CD8-positive, alpha-beta memory T cell (primary cell): ENCODE measurements at regions not wholly inside any gene's neighbourhood (a gene's known extent, or its start where the extent isn't known, plus 50 kb on each side); places are given as distances from the start of the nearest gene placed in this dataset.
"Not testable (repeated sequence)": the region's sequence is repeated elsewhere in the genome, so short reads cannot be mapped to it uniquely, and the experiment has no call there.

Experiments
- CTCF ChIA-PET: fragments of 350-600 bp; sonication (Branson Sonifier 250); formaldehyde crosslinking; loops from one replicate; lab custom pipeline; 2021; ENCODE audit warnings: antibody characterized with exemption; lab: Charles Lee
- POLR2A ChIA-PET: fragments of 350-600 bp; sonication (Branson Sonifier 250); formaldehyde crosslinking; loops from one replicate; lab custom pipeline; 2021; ENCODE audit warnings: antibody characterized with exemption; lab: Charles Lee
- DNase-seq, 5 donors: peaks; one replicate each; pipeline versions ENCODE4 v3.0.0 to v3.0.0-alpha.2; 2020 to 2022; ENCODE audit warnings: mixed read lengths in 1 of 5
- H3K27ac ChIP-seq: one replicate; pipeline ENCODE4 v1.7.0; 2013; ENCODE audit warnings: low read depth, mild to moderate bottlenecking, low read length, moderate library complexity
- H3K27me3 ChIP-seq: 2 replicates; pipeline ENCODE4 v1.7.0; 2013; ENCODE audit warnings: low read length, mild to moderate bottlenecking; ENCODE audit not compliant: insufficient read depth, poor library complexity, severe bottlenecking
- H3K36me3 ChIP-seq: 2 replicates; pipeline ENCODE4 v1.7.0; 2013; ENCODE audit warnings: mild to moderate bottlenecking, low read length, moderate library complexity; ENCODE audit not compliant: insufficient read depth
- H3K4me1 ChIP-seq: 2 replicates; pipeline ENCODE4 v1.7.0; 2013; ENCODE audit warnings: mild to moderate bottlenecking, low read length, moderate library complexity; ENCODE audit not compliant: insufficient read depth
- H3K4me3 ChIP-seq: 2 replicates; pipeline ENCODE4 v1.7.0; 2013; ENCODE audit warnings: mild to moderate bottlenecking, low read length
- H3K9me3 ChIP-seq: 2 replicates; pipeline ENCODE4 v1.7.0; 2013; ENCODE audit warnings: mild to moderate bottlenecking, low read length
- H3K27ac Mint-ChIP-seq, 8 donors: one replicate each; pipeline ENCODE4 v1.8.0; 2020 to 2021; ENCODE audit warnings: mixed read lengths in 8 of 8, mild to moderate bottlenecking in 6 of 8, inconsistent platforms in 3 of 8, moderate library complexity in 3 of 8
- H3K27me3 Mint-ChIP-seq, 2 donors: one replicate each; pipeline ENCODE4 v1.8.0; 2020 to 2021; ENCODE audit warnings: mixed read lengths in 2 of 2, mild to moderate bottlenecking in 1 of 2, moderate library complexity in 1 of 2
- H3K36me3 Mint-ChIP-seq, 3 donors: one replicate each; pipeline ENCODE4 v1.8.0; 2020 to 2021; ENCODE audit warnings: mixed read lengths in 3 of 3, inconsistent platforms in 1 of 3, mild to moderate bottlenecking in 1 of 3
- H3K4me1 Mint-ChIP-seq, 3 donors: one replicate each; pipeline ENCODE4 v1.8.0; 2020 to 2021; ENCODE audit warnings: mixed read lengths in 3 of 3, inconsistent platforms in 1 of 3, mild to moderate bottlenecking in 1 of 3
- H3K4me3 Mint-ChIP-seq, 7 donors: one replicate each; pipeline ENCODE4 v1.8.0; 2020 to 2021; ENCODE audit warnings: mixed read lengths in 7 of 7, mild to moderate bottlenecking in 6 of 7, moderate library complexity in 4 of 7, inconsistent platforms in 2 of 7
- H3K9me3 Mint-ChIP-seq, 5 donors: one replicate each; pipeline ENCODE4 v1.8.0; 2020 to 2022; ENCODE audit warnings: mixed read lengths in 5 of 5, mild to moderate bottlenecking in 3 of 5, moderate library complexity in 2 of 5, inconsistent platforms in 1 of 5

DNA sequence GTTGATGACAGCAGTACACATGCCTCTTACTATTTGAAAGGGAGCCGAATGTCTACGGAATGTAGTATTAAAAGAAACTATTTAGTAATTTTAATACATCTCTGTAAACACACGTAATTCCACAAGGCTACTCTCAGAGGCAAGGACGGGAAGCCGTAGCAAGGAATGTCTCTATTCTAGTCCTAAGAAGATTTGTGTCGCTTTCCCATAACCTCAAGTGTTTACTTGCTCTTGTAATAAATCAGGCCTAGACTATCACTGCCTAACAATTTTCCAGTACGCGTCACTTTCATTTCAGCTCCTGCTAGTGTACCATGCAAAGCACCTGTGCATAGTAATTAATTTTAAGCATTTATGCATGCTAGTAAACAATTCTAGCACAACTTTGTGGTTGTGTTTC lies 86.7 kb downstream of the OR13H1 start:
- no peak overlapping the region for H3K27ac ChIP-seq
- ChIA-PET CTCF (no interaction called here), POLR2A (no interaction called here)
- H3K4me3 ChIP-seq, result no peak overlapping the region
- H3K4me1 ChIP-seq, result no peaks in the 10 kb centered on the region
- Mint-ChIP-seq H3K27ac (no peak overlapping the region), H3K9me3 (peaks cover 0 to 2% (median 0%) of the 10 kb centered on the region in 5 donors), H3K36me3 (no peaks in the 10 kb centered on the region), H3K4me3 (no peak overlapping the region), H3K4me1 (no peaks in the 10 kb centered on the region), H3K27me3 (peaks cover 0 to 7% of the 10 kb centered on the region in 2 donors)
- no peaks in the 10 kb centered on the region for H3K27me3 ChIP-seq
- DNase-seq, result no peak
- no peaks in the 10 kb centered on the region for H3K9me3 ChIP-seq
- H3K36me3 ChIP-seq, result no peaks in the 10 kb centered on the region

DNA sequence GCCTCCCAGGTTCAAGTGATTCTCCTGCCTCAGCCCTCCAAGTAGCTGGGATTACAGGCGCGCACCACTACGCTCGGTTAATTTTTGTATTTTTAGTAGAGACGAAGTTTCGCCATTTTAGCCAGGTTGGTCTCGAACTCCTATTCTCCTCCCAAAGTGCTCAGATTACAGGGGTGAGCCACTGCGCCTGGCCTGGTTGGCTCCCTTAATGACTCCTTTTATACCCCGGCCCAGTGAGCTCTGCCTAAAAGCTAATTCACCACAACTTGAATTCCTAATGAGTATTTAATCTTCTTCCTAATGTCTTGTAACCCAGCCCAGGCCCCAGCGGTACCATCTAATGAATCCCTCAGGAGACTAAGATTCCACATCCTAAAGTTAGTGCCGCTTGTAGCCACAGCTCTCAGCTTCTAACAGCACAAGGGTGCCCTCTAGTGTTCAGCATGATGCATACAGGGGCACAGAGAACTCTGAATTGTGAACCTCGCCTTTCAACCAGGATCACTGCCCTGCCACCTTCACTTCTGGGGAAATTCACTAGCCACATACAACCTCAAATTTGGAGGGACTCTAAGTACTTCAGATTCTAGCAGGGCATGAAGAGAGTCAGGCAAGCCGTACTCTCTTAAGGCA lies 89.5 kb downstream of the OR13H1 start:
- CTCF ChIA-PET, result interaction anchor here (1.2 kb wide), 1 partner anchor 23 kb away, joined by 3 read pairs; no protein-coding TSS in a partner anchor

DNA sequence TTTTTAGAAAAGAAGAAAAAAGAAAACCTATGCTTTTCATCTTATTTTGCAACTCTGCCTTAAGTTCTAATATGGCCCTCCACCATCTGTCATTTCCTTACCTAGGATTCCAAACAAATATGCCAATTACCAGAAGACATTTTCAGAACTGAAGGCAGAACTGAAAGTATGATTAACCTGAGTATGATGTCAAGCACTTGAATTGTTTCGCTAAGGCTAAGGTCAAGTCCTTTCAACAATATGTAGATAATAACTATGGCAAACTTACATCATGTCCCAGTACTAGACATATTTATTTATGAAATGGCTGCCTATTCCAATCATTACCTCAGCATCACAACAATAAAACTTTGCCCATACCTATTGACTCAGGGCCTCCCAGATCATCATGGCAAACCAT lies 91.0 kb downstream of the OR13H1 start:
- POLR2A ChIA-PET, result no interaction called here
- CTCF ChIA-PET, result no interaction called here

More for the DNA sequence above, 89.5 kb downstream of the OR13H1 start:
- Histone ChIP-seq H3K27me3 (no peaks in the 10 kb centered on the region), H3K36me3 (no peaks in the 10 kb centered on the region), H3K4me3 (no peak overlapping the region), H3K4me1 (no peaks in the 10 kb centered on the region), H3K9me3 (no peaks in the 10 kb centered on the region), H3K27ac (no peak overlapping the region)
- peaks cover 0 to 2% (median 0%) of the 10 kb centered on the region in 5 donors for H3K9me3 Mint-ChIP-seq
- peak in 2 of 5 donors; percentile 22 to 36 for DNase-seq
- POLR2A ChIA-PET, result no interaction called here
- H3K4me1 Mint-ChIP-seq, result no peaks in the 10 kb centered on the region
- H3K27me3 Mint-ChIP-seq, result no peaks in the 10 kb centered on the region
- H3K27ac Mint-ChIP-seq, result no peak overlapping the region
- no peak overlapping the region for H3K4me3 Mint-ChIP-seq
- H3K36me3 Mint-ChIP-seq, result no peaks in the 10 kb centered on the region

DNA sequence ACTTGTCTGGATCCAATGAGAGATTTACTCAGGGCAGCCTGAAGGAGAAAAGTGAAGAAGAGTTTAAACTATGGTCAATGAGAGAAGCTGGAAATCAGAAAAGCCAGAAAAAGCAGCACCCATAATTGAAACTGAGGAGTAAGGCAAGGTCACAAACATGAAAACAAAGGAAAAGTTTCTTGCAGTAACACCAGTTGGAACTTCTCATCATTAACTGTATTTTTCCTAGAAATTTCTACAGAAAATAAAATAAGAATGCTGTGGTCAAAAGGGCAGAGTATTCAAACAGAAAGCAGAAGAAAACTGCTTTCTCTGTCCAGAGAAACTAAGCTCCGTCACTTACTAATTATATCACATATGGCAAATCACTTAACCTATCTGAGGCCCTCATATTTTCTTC lies 102.2 kb downstream of the OR13H1 start:
- H3K27ac Mint-ChIP-seq, result no peak overlapping the region
- H3K27ac ChIP-seq, result no peak overlapping the region
- DNase-seq, result no peak
- H3K9me3 ChIP-seq, result no peaks in the 10 kb centered on the region
- no peaks in the 10 kb centered on the region for H3K9me3 Mint-ChIP-seq
- CTCF ChIA-PET, result no interaction called here
- no peak overlapping the region for H3K4me3 ChIP-seq
- H3K36me3 Mint-ChIP-seq, result no peaks in the 10 kb centered on the region
- H3K27me3 ChIP-seq, result no peaks in the 10 kb centered on the region
- peaks cover 0 to 3% of the 10 kb centered on the region in 2 donors for H3K27me3 Mint-ChIP-seq
- POLR2A ChIA-PET, result no interaction called here
- H3K4me3 Mint-ChIP-seq, result no peak overlapping the region
- H3K36me3 ChIP-seq, result no peaks in the 10 kb centered on the region
- H3K4me1 Mint-ChIP-seq, result no peaks in the 10 kb centered on the region
- H3K4me1 ChIP-seq, result no peaks in the 10 kb centered on the region

More for the DNA sequence above, 91.0 kb downstream of the OR13H1 start:
- no peaks in the 10 kb centered on the region for H3K9me3 ChIP-seq
- no peak overlapping the region for H3K27ac ChIP-seq
- no peaks in the 10 kb centered on the region for H3K4me1 ChIP-seq
- no peaks in the 10 kb centered on the region for H3K27me3 ChIP-seq
- no peaks in the 10 kb centered on the region for H3K36me3 ChIP-seq
- Mint-ChIP-seq H3K36me3 (no peaks in the 10 kb centered on the region), H3K4me1 (no peaks in the 10 kb centered on the region), H3K27me3 (peaks cover 0 to 2% of the 10 kb centered on the region in 2 donors), H3K27ac (no peak overlapping the region), H3K4me3 (no peak overlapping the region), H3K9me3 (no peaks in the 10 kb centered on the region)
- DNase-seq, result no peak
- H3K4me3 ChIP-seq, result no peak overlapping the region

DNA sequence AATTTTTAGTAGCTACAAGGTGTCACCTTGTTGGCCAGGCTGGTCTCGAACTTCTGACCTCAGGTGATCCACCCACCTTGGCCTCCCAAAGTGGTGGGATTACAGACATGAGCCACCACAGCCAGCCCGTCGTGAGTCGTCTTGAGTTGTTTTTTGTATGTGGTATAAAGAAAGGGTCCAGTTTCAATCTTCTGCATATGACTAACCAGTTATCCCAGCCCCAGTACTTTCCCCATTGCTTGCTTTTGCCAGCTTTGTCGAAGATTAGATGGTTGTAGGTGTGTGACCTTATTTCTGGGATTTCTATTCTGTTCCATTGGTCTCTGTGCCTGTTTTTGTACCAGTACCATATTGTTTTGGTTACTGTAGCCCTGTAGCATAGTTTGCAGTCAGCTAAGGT lies 105.9 kb downstream of the OR13H1 start:
- CTCF ChIA-PET, result no interaction called here
- no peaks in the 10 kb centered on the region for H3K36me3 Mint-ChIP-seq
- H3K9me3 Mint-ChIP-seq, result no peaks in the 10 kb centered on the region
- H3K27ac Mint-ChIP-seq, result no peak overlapping the region
- H3K9me3 ChIP-seq, result no peaks in the 10 kb centered on the region
- no peaks in the 10 kb centered on the region for H3K4me1 ChIP-seq
- peaks cover 9 to 16% of the 10 kb centered on the region in 2 donors for H3K27me3 Mint-ChIP-seq
- no peak overlapping the region for H3K4me3 ChIP-seq
- H3K27ac ChIP-seq, result no peak overlapping the region
- H3K4me3 Mint-ChIP-seq, result no peak overlapping the region
- H3K27me3 ChIP-seq, result no peaks in the 10 kb centered on the region
- H3K4me1 Mint-ChIP-seq, result no peaks in the 10 kb centered on the region
- DNase-seq, result no peak
- H3K36me3 ChIP-seq, result no peaks in the 10 kb centered on the region
- POLR2A ChIA-PET, result no interaction called here

DNA sequence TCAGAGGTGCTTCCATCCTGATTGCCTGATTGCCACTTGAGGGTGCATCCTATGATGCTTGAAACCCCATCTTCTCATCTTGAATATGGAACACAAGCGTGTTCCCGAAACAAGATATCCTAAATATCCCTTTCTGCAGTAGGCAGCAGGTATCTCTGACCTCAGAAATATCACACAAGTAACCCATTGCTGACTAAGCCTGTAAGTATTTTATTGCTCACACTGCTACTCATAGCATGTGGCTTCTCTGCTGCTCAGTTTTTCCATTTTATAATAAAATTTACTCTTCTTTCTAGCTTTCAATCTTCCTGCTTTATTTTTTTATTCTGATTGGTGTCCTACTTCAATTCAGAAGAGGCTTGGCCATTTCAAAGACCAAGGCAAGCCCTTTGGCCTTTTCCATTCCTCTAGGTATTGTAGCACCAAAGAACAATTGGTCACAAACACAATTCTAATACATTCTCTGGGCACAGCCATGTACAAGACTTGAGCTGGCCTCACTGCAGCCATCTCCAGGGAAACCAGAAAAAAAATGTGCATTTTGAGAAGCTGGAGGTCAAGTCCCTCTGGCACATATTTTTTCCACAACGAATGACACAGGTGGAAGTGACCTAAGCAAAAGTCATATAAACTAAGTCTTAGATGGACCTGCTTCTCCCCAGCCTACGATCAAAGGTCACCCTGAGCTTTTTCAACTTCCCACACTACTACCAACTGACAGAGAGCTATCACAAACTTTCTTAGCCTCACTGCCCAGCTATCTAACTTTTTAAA lies 107.0 kb downstream of the OR13H1 start:
- H3K27me3 Mint-ChIP-seq, result peaks cover 9 to 17% of the 10 kb centered on the region in 2 donors
- H3K27me3 ChIP-seq, result no peaks in the 10 kb centered on the region
- H3K9me3 Mint-ChIP-seq, result no peaks in the 10 kb centered on the region
- DNase-seq, result no peak
- peak overlapping the region in 1 of 8 donors; percentile 14 for H3K27ac Mint-ChIP-seq
- H3K4me3 Mint-ChIP-seq, result no peak overlapping the region
- no peaks in the 10 kb centered on the region for H3K36me3 ChIP-seq
- ChIA-PET CTCF (no interaction called here), POLR2A (no interaction called here)
- no peaks in the 10 kb centered on the region for H3K9me3 ChIP-seq
- no peak overlapping the region for H3K4me3 ChIP-seq
- no peaks in the 10 kb centered on the region for H3K4me1 Mint-ChIP-seq
- H3K36me3 Mint-ChIP-seq, result no peaks in the 10 kb centered on the region
- H3K4me1 ChIP-seq, result no peaks in the 10 kb centered on the region
- no peak overlapping the region for H3K27ac ChIP-seq

DNA sequence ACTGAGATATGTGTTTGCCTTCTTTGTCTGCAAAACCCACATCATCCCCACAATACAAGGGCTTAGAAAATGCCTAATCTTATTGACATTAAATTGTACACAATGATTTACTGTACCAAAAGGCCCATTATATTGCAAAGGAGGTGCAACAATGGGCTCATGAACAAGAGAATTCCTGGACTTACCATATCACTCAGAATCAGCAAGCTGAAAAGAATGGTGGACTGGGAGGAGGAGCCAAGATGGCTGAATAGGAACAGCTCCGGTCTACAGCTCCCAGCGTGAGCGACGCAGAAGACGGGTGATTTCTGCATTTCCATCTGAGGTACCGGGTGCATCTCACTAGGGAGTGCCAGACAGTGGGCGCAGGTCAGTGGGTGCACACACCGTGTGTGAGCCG lies 119.9 kb downstream of the OR13H1 start:
- H3K4me3 Mint-ChIP-seq, H3K9me3 Mint-ChIP-seq, H3K4me1 ChIP-seq, DNase-seq, H3K27me3 ChIP-seq, H3K36me3 ChIP-seq, CTCF ChIA-PET, H3K9me3 ChIP-seq, H3K4me1 Mint-ChIP-seq, H3K27ac ChIP-seq, H3K27me3 Mint-ChIP-seq, H3K36me3 Mint-ChIP-seq, H3K4me3 ChIP-seq, H3K27ac Mint-ChIP-seq, POLR2A ChIA-PET: not testable (repeated sequence)

DNA sequence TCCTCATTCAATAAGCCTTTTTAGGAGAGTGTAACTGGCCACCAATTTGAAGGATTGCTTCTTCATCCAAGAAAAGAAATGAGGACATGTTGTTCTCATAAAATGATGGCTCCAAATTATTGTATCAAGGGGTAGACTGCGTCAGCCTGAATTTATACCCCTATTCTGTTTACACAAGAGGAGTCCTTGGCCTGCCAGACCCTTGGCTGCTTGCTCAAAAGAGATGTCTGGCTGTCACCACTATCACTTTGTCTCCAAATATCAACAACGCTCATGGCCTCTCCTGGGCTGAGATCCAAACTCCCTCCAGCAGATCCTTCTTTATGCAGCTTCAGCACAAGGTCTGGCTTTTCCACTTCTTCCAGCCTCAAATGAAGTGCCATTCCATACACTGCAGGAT lies 127.9 kb downstream of the OR13H1 start:
- no peaks in the 10 kb centered on the region for H3K9me3 ChIP-seq
- Mint-ChIP-seq H3K4me1 (no peaks in the 10 kb centered on the region), H3K27ac (no peak overlapping the region), H3K4me3 (no peak overlapping the region), H3K36me3 (no peaks in the 10 kb centered on the region), H3K9me3 (no peaks in the 10 kb centered on the region), H3K27me3 (no peaks in the 10 kb centered on the region)
- no peaks in the 10 kb centered on the region for H3K27me3 ChIP-seq
- H3K36me3 ChIP-seq, result no peaks in the 10 kb centered on the region
- H3K27ac ChIP-seq, result no peak overlapping the region
- ChIA-PET POLR2A (no interaction called here), CTCF (no interaction called here)
- DNase-seq, result no peak
- H3K4me1 ChIP-seq, result no peaks in the 10 kb centered on the region
- H3K4me3 ChIP-seq, result no peak overlapping the region
